WTC11 (cell line): ENCODE measurements at regions not wholly inside any gene's neighbourhood (a gene's known extent, or its start where the extent isn't known, plus 50 kb on each side); places are given as distances from the start of the nearest gene placed in this dataset.

Experiments used
- AR ChIP-seq: fragments of 250-450 bp; sonication (Bioruptor Pico); IDR thresholded peaks from 2 replicates; pipeline ENCODE4 v1.9.0; 2021; ENCODE audit warnings: mild to moderate bottlenecking
- ATF3 ChIP-seq: sonication (generic); formaldehyde crosslinking; conservative IDR thresholded peaks from 2 replicates; pipeline ENCODE4 v1.8.1; 2022; ENCODE audit warnings: mild to moderate bottlenecking, missing genetic modification reagents
- CREB1 ChIP-seq: sonication (generic); formaldehyde crosslinking; IDR thresholded peaks from 2 replicates; pipeline ENCODE4 v1.8.0; 2023; ENCODE audit warnings: mild to moderate bottlenecking, missing genetic modification reagents
- CTCF ChIP-seq: fragments of 200-600 bp; IDR thresholded peaks from 2 replicates; pipeline ENCODE4 v1.8.0; 2022; ENCODE audit warnings: antibody characterized with exemption
- HMGXB4 ChIP-seq: sonication (generic); formaldehyde crosslinking; IDR thresholded peaks from 2 replicates; pipeline ENCODE4 v1.8.1; 2023; ENCODE audit warnings: mild to moderate bottlenecking, moderate library complexity, missing genetic modification reagents

- TF ChIP-seq ATF3 (CRISPR knock-in tag) (no peak), AR (no peak), CTCF (no peak), CREB1 (no peak), HMGXB4 (CRISPR knock-in tag) (no peak)
These were observed 84.8 kb downstream of the SNX5 start for GRCh38 chr20:17883592-17884306.
